Right renal pelvis (tissue), 4 donors: ENCODE measurements at regions not wholly inside any gene's neighbourhood (a gene's known extent, or its start where the extent isn't known, plus 50 kb on each side); places are given as distances from the start of the nearest gene placed in this dataset.

Source experiments
- DNase-seq, 4 donors: peaks; one replicate each; pipeline ENCODE4 v3.0.0-alpha.2; 2013; ENCODE audit warnings: low read depth in 4 of 4, low spot score in 3 of 4, missing footprints in 1 of 4

- DNase-seq, result peak in 3 of 4 donors; percentile 35 to 63 (median 60)
Measured at GRCh38 chr14:86510491-86510890, 980.5 kb downstream of the FLRT2 start.

GRCh38 chr14:86505808-86506207, 975.9 kb downstream of the FLRT2 start:
- no peak for DNase-seq

DNA sequence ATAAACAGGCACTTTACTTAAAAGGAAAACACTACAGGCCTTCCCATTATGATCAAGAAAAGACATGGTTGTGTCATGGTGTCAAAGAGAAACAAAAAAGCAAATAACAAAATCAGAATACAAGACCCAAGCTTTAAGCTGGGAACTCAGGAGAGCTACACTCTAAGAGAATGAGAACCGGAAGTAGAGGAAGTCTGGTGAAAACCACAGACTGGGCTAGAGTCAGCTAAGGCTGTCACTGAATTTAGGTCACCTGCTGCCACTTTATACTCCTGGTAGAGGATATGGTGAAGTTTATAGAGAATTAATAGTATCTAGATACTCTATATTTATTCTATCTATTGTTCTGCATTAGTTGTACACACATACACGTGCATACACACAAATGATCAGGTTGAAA, 971.7 kb downstream of the FLRT2 start:
- no peak for DNase-seq

- no peak for DNase-seq
Measured at GRCh38 chr14:86491743-86492142, 961.8 kb downstream of the FLRT2 start.

GRCh38 chr14:86481104-86481503, 951.2 kb downstream of the FLRT2 start:
- no peak for DNase-seq

DNA sequence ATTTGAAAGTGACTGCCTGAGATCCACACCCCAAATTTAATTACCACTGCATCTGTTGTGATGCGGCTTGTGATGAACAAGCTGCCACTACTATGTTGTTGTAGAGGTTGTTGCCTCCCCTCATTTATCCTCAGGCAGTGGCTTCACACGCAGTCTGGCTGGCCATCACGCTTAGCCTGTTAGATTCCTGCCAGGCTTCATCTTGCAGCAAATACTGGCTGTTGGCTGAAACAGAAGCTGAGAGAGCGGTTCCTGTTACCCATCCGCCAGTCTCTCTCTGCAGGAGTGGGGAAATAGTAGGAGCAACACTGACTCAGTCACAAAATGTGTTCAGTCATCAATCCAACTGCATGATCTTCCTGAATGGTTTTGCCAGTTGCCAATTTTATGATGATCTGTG, 934.4 kb downstream of the FLRT2 start:
- no peak for DNase-seq

- no peak for DNase-seq
Measured at GRCh38 chr14:86462193-86462753, 932.3 kb downstream of the FLRT2 start.

DNA sequence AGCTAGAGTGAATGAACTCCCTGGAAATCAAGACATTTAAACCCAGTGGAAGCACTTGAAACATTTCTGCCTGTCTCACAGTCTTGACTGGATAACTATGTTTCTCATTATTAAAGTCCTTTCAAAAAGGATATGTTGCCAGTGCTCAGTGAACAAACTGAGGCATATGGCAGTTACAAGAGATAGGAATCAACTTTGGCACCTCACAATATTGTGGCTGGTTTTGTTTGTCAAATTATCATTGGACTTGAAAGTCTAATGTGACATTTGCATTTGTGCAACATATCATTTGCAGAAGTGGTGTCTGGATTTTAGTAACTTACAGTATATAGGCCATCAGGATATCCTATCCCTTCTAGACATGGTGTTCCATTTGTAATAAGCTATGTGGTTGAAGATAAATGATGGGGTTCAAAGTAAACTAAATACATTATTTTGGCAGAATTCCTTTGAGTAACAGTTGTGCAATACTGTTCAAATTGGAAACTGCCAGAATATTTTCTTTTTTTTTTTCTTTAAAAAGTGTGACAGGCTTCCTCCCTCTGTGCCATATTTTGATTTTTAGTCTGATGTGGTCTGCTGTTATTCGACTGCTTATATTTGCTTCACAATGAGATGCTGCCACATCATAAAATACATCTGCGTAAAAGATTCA, 927.7 kb downstream of the FLRT2 start:
- no peak for DNase-seq

DNA sequence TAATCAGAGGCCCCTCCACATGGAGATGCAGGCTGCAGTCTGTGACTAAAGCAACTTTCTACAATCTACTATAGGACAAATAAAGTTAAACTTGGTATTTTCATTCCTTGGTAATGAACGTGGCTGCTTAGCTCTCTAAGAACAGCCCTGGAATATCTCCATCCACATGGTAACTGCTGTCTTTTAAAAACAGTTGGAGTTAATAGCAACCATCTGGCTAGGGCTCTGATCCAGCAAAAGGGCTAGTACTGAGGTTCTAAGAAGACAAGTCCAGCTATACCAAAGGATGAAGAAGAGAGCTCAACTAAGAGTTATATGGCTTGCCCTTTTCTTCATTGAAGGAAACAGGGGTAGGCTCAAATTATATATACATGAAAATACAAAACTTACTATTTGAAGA, 920.1 kb downstream of the FLRT2 start:
- DNase-seq, result no peak

DNA sequence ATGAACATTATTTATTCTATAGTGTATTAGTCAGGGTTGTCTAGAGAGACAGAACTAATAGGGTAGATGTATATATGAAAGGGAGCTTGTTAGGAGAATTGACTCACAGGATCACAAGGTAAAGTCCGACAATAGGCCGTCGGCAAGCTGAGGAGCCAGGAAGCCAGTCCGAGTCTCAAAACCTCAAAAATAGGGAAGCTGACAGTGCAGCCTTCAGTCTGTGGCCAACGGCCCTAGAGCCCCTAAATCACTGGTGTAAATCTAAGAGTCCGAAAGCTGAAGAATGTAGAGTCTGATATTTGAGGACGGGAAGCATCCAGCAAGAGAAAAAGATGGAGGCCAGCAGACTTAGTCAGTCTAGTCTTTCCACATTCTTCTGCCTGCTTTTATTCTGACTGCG, 912.2 kb downstream of the FLRT2 start:
- no peak for DNase-seq

- peak in 3 of 4 donors; percentile 34 to 65 (median 40) for DNase-seq
Measured at GRCh38 chr14:86430853-86431252, 900.9 kb downstream of the FLRT2 start.

DNA sequence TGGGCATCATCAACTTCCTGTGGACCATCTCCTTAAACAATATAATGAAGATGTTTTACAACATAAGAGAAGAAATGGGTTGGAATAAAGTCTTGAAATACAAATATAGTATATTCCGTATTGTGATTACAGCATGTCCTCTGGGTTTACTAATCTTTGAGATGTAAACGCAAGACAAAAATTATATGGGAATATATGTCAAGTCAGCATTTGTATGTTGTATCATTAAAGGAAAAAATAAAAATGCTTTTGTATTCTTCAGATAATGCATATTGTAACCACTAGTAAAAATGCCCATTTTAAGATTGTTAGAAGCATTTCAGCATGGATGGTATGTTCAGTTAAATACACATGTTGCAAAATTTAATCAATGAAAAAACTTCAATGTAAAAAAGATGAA, 893.3 kb downstream of the FLRT2 start:
- no peak for DNase-seq

DNA sequence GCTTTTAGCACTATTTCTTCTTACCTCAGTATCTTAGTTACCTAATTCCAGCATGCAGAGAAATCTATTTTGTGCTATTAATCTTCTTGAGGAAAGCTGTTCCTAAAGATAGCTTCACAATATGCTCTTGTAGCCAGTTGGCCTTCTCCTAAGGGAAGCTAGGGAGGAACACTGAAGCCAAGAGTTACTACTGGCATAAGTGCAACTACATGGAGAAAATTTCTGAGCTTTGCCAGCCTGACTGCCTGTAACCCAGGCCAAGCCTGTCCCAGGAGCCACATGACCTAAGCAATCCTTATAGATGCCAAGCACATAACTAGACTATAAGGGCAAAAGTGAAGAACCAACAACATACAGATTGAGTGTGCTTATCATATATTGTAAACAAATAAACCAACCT, 890.2 kb downstream of the FLRT2 start:
- no peak for DNase-seq

DNA sequence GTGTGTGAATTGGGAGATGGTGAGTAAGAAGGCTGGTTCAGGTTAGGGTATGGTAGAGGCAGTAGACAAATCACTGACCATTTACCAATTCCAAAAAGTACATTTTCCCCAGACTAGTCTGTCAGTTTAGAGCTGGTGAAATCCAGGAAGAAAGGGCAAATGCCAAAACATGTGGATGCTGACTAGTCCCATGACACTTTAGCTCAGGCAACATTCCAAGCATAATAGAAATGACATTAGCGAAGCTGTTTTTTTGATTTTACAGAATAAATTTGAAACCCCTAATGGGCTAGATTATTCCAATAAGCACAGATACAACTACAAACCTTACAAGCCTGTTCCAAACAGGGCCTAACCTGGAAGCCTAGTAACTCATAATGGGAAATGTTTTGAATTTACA, 884.2 kb downstream of the FLRT2 start:
- no peak for DNase-seq

DNA sequence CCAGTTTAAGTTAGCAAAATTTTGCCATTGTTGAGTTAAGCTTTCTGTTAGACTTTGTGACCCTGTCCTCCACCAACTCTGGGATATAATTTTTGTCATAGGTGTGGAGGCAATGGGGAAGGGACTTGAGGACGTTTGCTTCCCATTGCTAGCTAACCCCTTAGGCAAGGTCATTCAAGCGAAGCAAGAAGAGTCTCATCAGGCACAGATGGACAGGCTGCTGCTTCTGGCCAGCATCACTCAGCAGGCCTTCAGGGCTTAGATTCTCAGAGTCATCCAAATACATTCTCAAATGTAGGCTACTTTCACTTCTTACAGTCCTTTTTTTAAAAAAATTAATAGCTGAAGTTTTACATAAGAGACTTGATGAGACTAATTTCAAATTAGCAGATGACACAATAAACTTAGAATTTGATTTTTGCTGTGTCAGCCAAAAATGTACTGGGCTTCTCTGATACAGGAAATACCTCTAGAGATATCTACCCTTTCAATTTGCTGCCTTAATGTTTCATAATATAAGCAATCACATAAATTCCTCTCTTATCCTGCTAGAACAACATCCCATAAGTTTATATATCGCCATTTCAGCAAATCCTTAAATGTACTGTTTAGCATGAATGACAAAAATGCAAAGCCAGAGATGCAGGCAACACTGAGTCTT, 875.2 kb downstream of the FLRT2 start:
- no peak for DNase-seq

DNA sequence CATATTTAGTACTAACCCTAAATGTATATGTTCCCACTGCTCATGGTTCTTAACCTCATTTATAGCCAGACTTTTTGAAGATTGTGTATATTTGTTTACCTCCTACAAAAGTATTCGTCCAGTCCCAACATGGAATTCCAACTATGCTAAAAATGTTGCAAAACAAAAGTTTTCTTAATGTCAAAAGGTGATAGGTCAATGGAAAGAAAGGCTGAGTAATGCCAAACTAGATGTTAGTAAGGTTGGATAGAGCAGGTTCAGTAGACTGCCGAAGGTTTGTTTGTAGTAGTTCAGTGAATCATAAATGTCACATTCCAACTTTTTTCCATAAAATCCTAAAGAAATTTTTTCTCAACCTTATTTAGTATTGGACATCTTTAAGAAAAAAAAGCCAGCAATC, 874.5 kb downstream of the FLRT2 start:
- DNase-seq, result no peak

GRCh38 chr14:86402545-86402944, 872.6 kb downstream of the FLRT2 start:
- no peak for DNase-seq

GRCh38 chr14:86391085-86391484, 861.1 kb downstream of the FLRT2 start:
- no peak for DNase-seq

DNA sequence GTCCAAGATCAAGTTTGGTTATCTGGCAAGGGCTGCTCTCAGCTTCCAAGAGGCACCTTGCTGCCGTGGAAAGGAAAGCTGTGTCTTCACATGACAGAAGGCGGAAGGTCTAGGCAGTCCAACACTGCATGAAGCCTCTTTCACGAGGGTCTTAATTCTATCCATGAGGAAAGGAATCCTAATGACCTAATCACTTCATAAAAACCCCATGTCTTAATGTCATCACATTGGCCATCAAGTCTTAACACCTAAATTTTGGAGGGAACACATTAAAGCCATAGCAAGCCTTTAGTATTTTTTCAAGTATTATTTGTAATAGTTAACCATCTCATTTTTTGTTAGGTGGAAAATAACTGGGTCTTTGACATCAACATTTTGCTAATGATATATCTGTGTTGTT, 858.3 kb downstream of the FLRT2 start:
- DNase-seq, result no peak

DNA sequence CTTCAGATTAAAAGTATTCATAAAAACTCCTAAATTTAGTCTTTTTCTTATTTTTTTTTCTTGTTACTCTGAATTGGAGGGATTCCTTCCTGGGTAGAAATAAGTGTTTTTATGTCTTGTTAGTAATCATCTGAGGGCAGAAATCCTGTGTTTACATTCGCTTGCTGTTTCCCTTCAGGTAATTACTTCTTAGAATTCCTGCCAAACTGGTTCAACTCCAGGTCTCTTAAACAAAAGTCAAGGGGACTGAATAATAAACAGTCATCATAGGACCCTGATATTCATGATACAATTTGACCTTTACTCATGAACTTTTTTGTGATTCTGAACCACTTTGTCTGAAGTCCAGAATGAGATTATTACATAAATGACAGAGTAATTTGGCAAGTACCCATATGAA, 843.9 kb downstream of the FLRT2 start:
- DNase-seq, result peak in 3 of 4 donors; percentile 7 to 27 (median 12)

DNA sequence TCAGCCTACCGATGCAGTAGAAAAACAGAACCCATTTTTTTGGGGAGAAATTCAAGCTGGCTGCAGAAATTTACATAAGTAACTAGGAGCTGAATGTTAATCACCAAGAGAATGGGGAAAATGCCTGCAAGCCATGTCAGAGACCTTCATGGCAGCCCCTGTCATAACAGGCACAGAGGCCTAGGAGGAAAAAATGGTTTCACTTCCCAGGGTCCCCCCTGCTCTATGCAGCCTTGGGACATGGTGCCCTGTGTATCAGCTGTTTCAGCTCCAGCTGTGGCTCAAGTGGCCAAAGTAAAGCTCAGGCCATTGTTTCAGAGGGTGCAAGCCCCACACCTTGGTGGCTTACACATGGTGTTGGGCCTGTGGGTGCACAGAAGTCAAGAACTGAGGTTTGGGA, 842.5 kb downstream of the FLRT2 start:
- DNase-seq, result no peak

- no peak for DNase-seq
Measured at GRCh38 chr14:86364634-86365033, 834.7 kb downstream of the FLRT2 start.
